ENCODE measurements at regions not wholly inside any gene's neighbourhood (a gene's known extent, or its start where the extent isn't known, plus 50 kb on each side); places are given as distances from the start of the nearest gene placed in this dataset.

GRCh38 chr11:95325777-95326258, 94.8 kb upstream of the SESN3 start:
- H3K36me3 ChIP-seq (ENCODE audit: insufficient read depth), result no peaks in the 10 kb centered on the region
- H3K4me2 ChIP-seq, result no peak overlapping the region
- H3K27ac ChIP-seq, result no peak overlapping the region
- H3K4me1 ChIP-seq (ENCODE audit: low read depth, poor library complexity, severe bottlenecking), result no peaks in the 10 kb centered on the region
- no peak overlapping the region for H3K4me3 ChIP-seq (IDR thresholded peaks at IDR 0.05; ENCODE audit: insufficient read depth, low read depth, low read length)
- no peaks in the 10 kb centered on the region for H3K79me2 ChIP-seq (ENCODE audit: insufficient read depth, low read depth)
- H3K9ac ChIP-seq, result no peak overlapping the region
- no peak for TF ChIP-seq CTCF (conservative IDR thresholded peaks at IDR 0.05; ENCODE audit: low read depth, low read length)
- no peaks in the 10 kb centered on the region for H3K27me3 ChIP-seq (ENCODE audit: insufficient read depth, low read depth)
- H2AFZ ChIP-seq (ENCODE audit: low read depth), result no peak overlapping the region
- H4K20me1 ChIP-seq (ENCODE audit: insufficient read depth), result no peaks in the 10 kb centered on the region

GRCh38 chr11:95324826-95325225, 93.8 kb upstream of the SESN3 start:
- TF ChIP-seq CTCF (conservative IDR thresholded peaks at IDR 0.05; ENCODE audit: low read depth, low read length), result no peak
- no peaks in the 10 kb centered on the region for H4K20me1 ChIP-seq (ENCODE audit: insufficient read depth)

GRCh38 chr11:95322539-95322938, 91.5 kb upstream of the SESN3 start:
- Histone ChIP-seq H3K27me3 (ENCODE audit: insufficient read depth, low read depth) (no peaks in the 10 kb centered on the region), H3K79me2 (ENCODE audit: insufficient read depth, low read depth) (no peaks in the 10 kb centered on the region), H3K36me3 (ENCODE audit: insufficient read depth) (no peaks in the 10 kb centered on the region), H3K4me3 (IDR thresholded peaks at IDR 0.05; ENCODE audit: insufficient read depth, low read depth, low read length) (no peak overlapping the region), H3K9ac (no peak overlapping the region), H4K20me1 (ENCODE audit: insufficient read depth) (no peaks in the 10 kb centered on the region), H3K27ac (no peak overlapping the region), H2AFZ (ENCODE audit: low read depth) (no peak overlapping the region), H3K4me1 (ENCODE audit: low read depth, poor library complexity, severe bottlenecking) (no peaks in the 10 kb centered on the region), H3K4me2 (no peak overlapping the region)
- TF ChIP-seq CTCF (conservative IDR thresholded peaks at IDR 0.05; ENCODE audit: low read depth, low read length), result no peak

More at GRCh38 chr11:95324826-95325225, 93.8 kb upstream of the SESN3 start:
- Histone ChIP-seq H3K27ac (no peak overlapping the region), H3K79me2 (ENCODE audit: insufficient read depth, low read depth) (no peaks in the 10 kb centered on the region), H3K4me2 (no peak overlapping the region), H3K4me1 (ENCODE audit: low read depth, poor library complexity, severe bottlenecking) (no peaks in the 10 kb centered on the region), H3K9ac (no peak overlapping the region), H3K36me3 (ENCODE audit: insufficient read depth) (no peaks in the 10 kb centered on the region), H2AFZ (ENCODE audit: low read depth) (no peak overlapping the region), H3K27me3 (ENCODE audit: insufficient read depth, low read depth) (no peaks in the 10 kb centered on the region), H3K4me3 (IDR thresholded peaks at IDR 0.05; ENCODE audit: insufficient read depth, low read depth, low read length) (no peak overlapping the region)

GRCh38 chr11:95318498-95318897, 87.5 kb upstream of the SESN3 start:
- no peak overlapping the region for H2AFZ ChIP-seq (ENCODE audit: low read depth)
- no peaks in the 10 kb centered on the region for H3K36me3 ChIP-seq (ENCODE audit: insufficient read depth)
- H3K4me2 ChIP-seq, result no peak overlapping the region
- no peak overlapping the region for H3K4me3 ChIP-seq (IDR thresholded peaks at IDR 0.05; ENCODE audit: insufficient read depth, low read depth, low read length)
- H3K9ac ChIP-seq, result no peak overlapping the region
- no peaks in the 10 kb centered on the region for H4K20me1 ChIP-seq (ENCODE audit: insufficient read depth)
- no peaks in the 10 kb centered on the region for H3K27me3 ChIP-seq (ENCODE audit: insufficient read depth, low read depth)
- H3K27ac ChIP-seq, result no peak overlapping the region
- H3K79me2 ChIP-seq (ENCODE audit: insufficient read depth, low read depth), result no peaks in the 10 kb centered on the region
- H3K4me1 ChIP-seq (ENCODE audit: low read depth, poor library complexity, severe bottlenecking), result no peaks in the 10 kb centered on the region
- TF ChIP-seq CTCF (conservative IDR thresholded peaks at IDR 0.05; ENCODE audit: low read depth, low read length), result no peak
